H9 (cell line): ENCODE measurements at regions not wholly inside any gene's neighbourhood (a gene's known extent, or its start where the extent isn't known, plus 50 kb on each side); places are given as distances from the start of the nearest gene placed in this dataset.

Experiments
- DNase-seq: peaks from one replicate; pipeline ENCODE4 v3.0.0-alpha.2; 2017
- H2AFZ ChIP-seq: one replicate; pipeline ENCODE4 v1.6.1; 2013; ENCODE audit warnings: mild to moderate bottlenecking, low read length, control low read depth, moderate library complexity
- H2AK5ac ChIP-seq: 2 replicates; pipeline ENCODE4 v1.6.1; 2013; ENCODE audit warnings: low read length, control low read depth, mixed read lengths; ENCODE audit not compliant: insufficient read length
- H2BK120ac ChIP-seq: one replicate; pipeline ENCODE4 v1.6.1; 2013; ENCODE audit warnings: low read depth, mild to moderate bottlenecking, low read length, control low read depth, inconsistent platforms; ENCODE audit not compliant: poor library complexity, severe bottlenecking
- H2BK12ac ChIP-seq: 2 replicates; pipeline ENCODE4 v1.6.1; 2013; ENCODE audit warnings: low read length, control low read depth, mixed read lengths, low read depth; ENCODE audit not compliant: insufficient read length
- H2BK15ac ChIP-seq: 2 replicates; pipeline ENCODE4 v1.6.1; 2013; ENCODE audit warnings: low read depth, low read length, control low read depth
- H2BK20ac ChIP-seq: one replicate; pipeline ENCODE4 v1.6.1; 2013; ENCODE audit warnings: low read depth, mild to moderate bottlenecking, low read length, control low read depth, inconsistent platforms; ENCODE audit not compliant: poor library complexity, severe bottlenecking
- H2BK5ac ChIP-seq: 2 replicates; pipeline ENCODE4 v1.6.1; 2013; ENCODE audit warnings: low read length, control low read depth, mixed read lengths; ENCODE audit not compliant: insufficient read length
- H3K14ac ChIP-seq: 2 replicates; pipeline ENCODE4 v1.6.1; 2013; ENCODE audit warnings: low read length, control low read depth; ENCODE audit not compliant: insufficient read depth
- H3K18ac ChIP-seq: 2 replicates; pipeline ENCODE4 v1.6.1; 2013; ENCODE audit warnings: low read depth, mild to moderate bottlenecking, mixed read lengths, low read length, control low read depth; ENCODE audit not compliant: insufficient read length
- H3K23ac ChIP-seq: 2 replicates; pipeline ENCODE4 v1.6.1; 2013; ENCODE audit warnings: low read length, control low read depth, mixed read lengths, low read depth; ENCODE audit not compliant: insufficient read length
- H3K23me2 ChIP-seq: 2 replicates; pipeline ENCODE4 v1.6.1; 2013; ENCODE audit warnings: low read depth, mild to moderate bottlenecking, mixed read lengths, low read length, control low read depth; ENCODE audit not compliant: insufficient read length, poor library complexity, severe bottlenecking
- H3K27ac ChIP-seq: 2 replicates; pipeline ENCODE4 v1.5.1; 2013; ENCODE audit warnings: low read length, control low read depth, mixed read lengths, low read depth; ENCODE audit not compliant: insufficient read length
- H3K27me3 ChIP-seq: 2 replicates; pipeline ENCODE4 v1.6.1; 2013; ENCODE audit warnings: low read length, control low read depth, inconsistent platforms; ENCODE audit not compliant: insufficient read depth
- H3K4ac ChIP-seq: 2 replicates; pipeline ENCODE4 v1.6.1; 2013; ENCODE audit warnings: low read depth, mild to moderate bottlenecking, control low read depth, inconsistent platforms, low read length, moderate library complexity
- H3K4me1 ChIP-seq: 2 replicates; pipeline ENCODE4 v1.6.1; 2013; ENCODE audit warnings: low read length, control low read depth, inconsistent platforms; ENCODE audit not compliant: insufficient read depth
- H3K4me2 ChIP-seq: 2 replicates; pipeline ENCODE4 v1.6.1; 2013; ENCODE audit warnings: low read length, control low read depth, mixed read lengths; ENCODE audit not compliant: insufficient read length, insufficient read depth
- H3K56ac ChIP-seq: 2 replicates; pipeline ENCODE4 v1.6.1; 2013; ENCODE audit warnings: low read depth, mild to moderate bottlenecking, mixed read lengths, low read length, control low read depth; ENCODE audit not compliant: insufficient read length
- H3K79me1 ChIP-seq: 2 replicates; pipeline ENCODE4 v1.6.1; 2013; ENCODE audit warnings: low read depth, mild to moderate bottlenecking, moderate library complexity, low read length, control low read depth, inconsistent platforms; ENCODE audit not compliant: insufficient read depth, poor library complexity, severe bottlenecking
- H3K79me2 ChIP-seq: 2 replicates; pipeline ENCODE4 v1.6.1; 2013; ENCODE audit warnings: low read length, control low read depth, inconsistent platforms; ENCODE audit not compliant: insufficient read depth
- H3K9ac ChIP-seq: 2 replicates; pipeline ENCODE4 v1.6.1; 2013; ENCODE audit warnings: low read length, control low read depth, mixed read lengths; ENCODE audit not compliant: insufficient read length; ENCODE audit errors: extremely low read depth
- H3K9me3 ChIP-seq: one replicate; pipeline ENCODE4 v1.6.1; 2013; ENCODE audit warnings: low read depth, low read length, inconsistent platforms; ENCODE audit not compliant: control insufficient read depth
- H3T11ph ChIP-seq: one replicate; pipeline ENCODE4 v1.6.1; 2013; ENCODE audit warnings: mild to moderate bottlenecking, low read length, control low read depth, inconsistent platforms
- H4K20me1 ChIP-seq: one replicate; pipeline ENCODE4 v1.6.1; 2013; ENCODE audit not compliant: control insufficient read depth, insufficient read length, insufficient read depth
- H4K5ac ChIP-seq: 2 replicates; pipeline ENCODE4 v1.6.1; 2013; ENCODE audit warnings: low read depth, mild to moderate bottlenecking, mixed read lengths, low read length, control low read depth; ENCODE audit not compliant: insufficient read length
- H4K8ac ChIP-seq: replicated peaks from 2 replicates; pipeline ENCODE4 v1.6.1; 2013; ENCODE audit warnings: low read length, control low read depth, mixed read lengths, low read depth; ENCODE audit not compliant: insufficient read length
- H4K91ac ChIP-seq: 2 replicates; pipeline ENCODE4 v1.6.1; 2013; ENCODE audit warnings: low read depth, mild to moderate bottlenecking, moderate library complexity, mixed read lengths, low read length, control low read depth; ENCODE audit not compliant: insufficient read length
- H3K27ac Mint-ChIP-seq, 3 experiments: 2 replicates in 2 of 3; 3 replicates in 1 of 3; pipeline ENCODE4 v1.8.0; 2020 to 2021; ENCODE audit warnings: mixed read lengths in 3 of 3, mild to moderate bottlenecking in 1 of 3, moderate library complexity in 1 of 3
- H3K27me3 Mint-ChIP-seq: 2 replicates; pipeline ENCODE4 v1.8.0; 2021; ENCODE audit warnings: low read depth, mild to moderate bottlenecking, moderate library complexity, mixed read lengths
- H3K36me3 Mint-ChIP-seq, 3 experiments: 2 replicates in 2 of 3; 3 replicates in 1 of 3; pipeline ENCODE4 v1.8.0; 2020 to 2021; ENCODE audit warnings: low read depth in 3 of 3, mixed read lengths in 3 of 3; ENCODE audit not compliant: insufficient read depth in 1 of 3
- H3K4me1 Mint-ChIP-seq, 2 experiments: 2 replicates each; pipeline ENCODE4 v1.8.0; 2020; ENCODE audit warnings: mixed read lengths in 2 of 2
- H3K4me3 Mint-ChIP-seq, 2 experiments: 2 replicates in 1 of 2; 3 replicates in 1 of 2; pipeline ENCODE4 v1.8.0; 2020 to 2021; ENCODE audit warnings: mild to moderate bottlenecking in 2 of 2, mixed read lengths in 2 of 2, moderate library complexity in 1 of 2
- H3K9me3 Mint-ChIP-seq, 2 experiments: 2 replicates in 1 of 2; 3 replicates in 1 of 2; pipeline ENCODE4 v1.8.0; 2020; ENCODE audit warnings: mild to moderate bottlenecking in 2 of 2, mixed read lengths in 2 of 2, moderate library complexity in 1 of 2
- WGBS: extraction: QIAGEN DNeasy Blood & Tissue Kit; methylation state at CpG from one replicate; pipeline ENCODE4 v1.1.7; 2013; ENCODE audit warnings: missing lambda C conversion rate, low lambda C conversion rate, mixed read lengths; ENCODE audit not compliant: insufficient read length; ENCODE audit errors: extremely low coverage; 5-methylcytosine and 5-hydroxymethylcytosine counted together
- TF ChIP-seq, protein P1 (sequence below): fragments of 200-600 bp; sonication (generic); conservative IDR thresholded peaks from 3 replicates; pipeline ENCODE4 v1.8.0; 2021; ENCODE audit warnings: antibody characterized with exemption, mild to moderate bottlenecking

DNA sequence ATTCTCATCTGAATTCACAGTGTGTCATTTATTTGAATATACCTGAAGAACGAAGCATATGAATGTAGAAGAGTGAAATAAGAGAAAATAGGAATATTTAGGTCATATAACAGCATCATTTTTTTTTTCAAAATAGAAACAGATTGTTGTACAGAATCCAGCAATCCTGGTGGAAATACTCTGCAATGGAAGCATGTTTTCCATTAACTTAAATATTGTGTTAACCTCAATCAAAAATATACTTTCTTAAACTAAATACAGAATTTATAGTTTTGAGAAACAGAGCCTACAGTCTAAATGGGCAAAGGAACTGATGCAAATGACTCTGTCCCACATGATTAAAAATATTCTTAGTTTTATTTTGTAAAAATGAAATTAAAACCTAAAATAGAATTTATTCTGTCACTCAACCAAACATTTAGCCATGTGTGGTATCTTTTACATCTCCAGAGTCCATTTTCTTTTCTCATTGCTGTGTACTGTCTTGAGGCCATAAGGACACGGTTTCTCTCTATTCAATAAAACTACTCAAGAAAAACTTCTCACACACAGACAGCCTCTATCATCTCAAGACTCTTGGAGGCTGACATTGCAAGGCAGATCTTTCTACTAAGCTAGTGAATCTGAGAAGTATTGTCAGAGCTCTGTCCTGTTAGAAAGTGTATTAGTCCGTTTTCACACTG is 322.6 kb downstream of the LTN1 start:
- Histone ChIP-seq H2BK120ac (no peak overlapping the region), H2AK5ac (no peak overlapping the region), H4K5ac (no peak overlapping the region), H2BK20ac (no peak overlapping the region), H3K23ac (no peak overlapping the region), H2BK5ac (no peak overlapping the region), H3K4ac (no peak overlapping the region), H3K4me1 (no peaks in the 10 kb centered on the region), H4K20me1 (no peaks in the 10 kb centered on the region), H4K91ac (no peak overlapping the region), H3K14ac (no peak overlapping the region), H3K9ac (no peak overlapping the region), H4K8ac (no peak overlapping the region), H3K79me2 (no peaks in the 10 kb centered on the region), H3K27me3 (no peaks in the 10 kb centered on the region), H2BK15ac (no peak overlapping the region), H3T11ph (no peak overlapping the region), H2AFZ (no peak overlapping the region), H3K4me2 (no peak overlapping the region), H3K56ac (no peak overlapping the region), H3K18ac (no peak overlapping the region), H3K9me3 (no peaks in the 10 kb centered on the region), H2BK12ac (no peak overlapping the region), H3K23me2 (no peaks in the 10 kb centered on the region), H3K27ac (no peak overlapping the region), H3K79me1 (no peaks in the 10 kb centered on the region)
- H3K9me3 Mint-ChIP-seq = no peaks in the 10 kb centered on the region
- no peaks in the 10 kb centered on the region; the same call in 1 of the 2 replicates for H3K27me3 Mint-ChIP-seq
- H3K4me1 Mint-ChIP-seq = no peaks in the 10 kb centered on the region
- H3K4me3 Mint-ChIP-seq = no peak overlapping the region
- no peak for DNase-seq
- no peaks in the 10 kb centered on the region for H3K36me3 Mint-ChIP-seq
- no peak overlapping the region; a peak in 1 of 7 replicates for H3K27ac Mint-ChIP-seq
- WGBS = no CpG with 5 or more reads among the region's 3 CpGs
- TF ChIP-seq, protein P1, sequence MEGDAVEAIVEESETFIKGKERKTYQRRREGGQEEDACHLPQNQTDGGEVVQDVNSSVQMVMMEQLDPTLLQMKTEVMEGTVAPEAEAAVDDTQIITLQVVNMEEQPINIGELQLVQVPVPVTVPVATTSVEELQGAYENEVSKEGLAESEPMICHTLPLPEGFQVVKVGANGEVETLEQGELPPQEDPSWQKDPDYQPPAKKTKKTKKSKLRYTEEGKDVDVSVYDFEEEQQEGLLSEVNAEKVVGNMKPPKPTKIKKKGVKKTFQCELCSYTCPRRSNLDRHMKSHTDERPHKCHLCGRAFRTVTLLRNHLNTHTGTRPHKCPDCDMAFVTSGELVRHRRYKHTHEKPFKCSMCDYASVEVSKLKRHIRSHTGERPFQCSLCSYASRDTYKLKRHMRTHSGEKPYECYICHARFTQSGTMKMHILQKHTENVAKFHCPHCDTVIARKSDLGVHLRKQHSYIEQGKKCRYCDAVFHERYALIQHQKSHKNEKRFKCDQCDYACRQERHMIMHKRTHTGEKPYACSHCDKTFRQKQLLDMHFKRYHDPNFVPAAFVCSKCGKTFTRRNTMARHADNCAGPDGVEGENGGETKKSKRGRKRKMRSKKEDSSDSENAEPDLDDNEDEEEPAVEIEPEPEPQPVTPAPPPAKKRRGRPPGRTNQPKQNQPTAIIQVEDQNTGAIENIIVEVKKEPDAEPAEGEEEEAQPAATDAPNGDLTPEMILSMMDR = no peak
